Stomach (tissue), 8 donors: ENCODE measurements at regions not wholly inside any gene's neighbourhood (a gene's known extent, or its start where the extent isn't known, plus 50 kb on each side); places are given as distances from the start of the nearest gene placed in this dataset.

ENCODE experiments used
- DNase-seq, 2 donors: peaks; one replicate each; pipeline versions ENCODE4 v3.0.0 to v3.0.0-alpha.2; 2013 to 2019
- H3K27ac ChIP-seq, 5 donors: fragments of 200-600 bp in 4 of 5; sonication (generic) in 4 of 5; one replicate each; pipeline ENCODE4 v1.5.1; 2013 to 2019; ENCODE audit warnings: mild to moderate bottlenecking in 1 of 5, moderate library complexity in 1 of 5
- H3K27me3 ChIP-seq, 3 donors: fragments of 200-600 bp; sonication (generic); one replicate each; pipeline ENCODE4 v1.5.1; 2017 to 2019; ENCODE audit warnings: mixed run types in 1 of 3
- H3K36me3 ChIP-seq, 4 donors: fragments of 200-600 bp; sonication (generic); 1 replicate in 3 of 4; 2 replicates in 1 of 4; pipeline ENCODE4 v1.5.1; 2016 to 2019
- H3K4me1 ChIP-seq, 4 donors: fragments of 200-600 bp; sonication (generic); one replicate each; pipeline ENCODE4 v1.5.1; 2016 to 2019
- H3K4me3 ChIP-seq, 4 donors: fragments of 200-600 bp; sonication (generic) in 3 of 4; one replicate each; pipeline ENCODE4 v1.5.1; 2016 to 2019; ENCODE audit warnings: mild to moderate bottlenecking in 1 of 4
- H3K9me3 ChIP-seq, 4 donors: fragments of 200-600 bp; sonication (generic); one replicate each; pipeline ENCODE4 v1.5.1; 2016 to 2019
- CTCF ChIP-seq, 7 experiments: fragments of 450-650 bp in 4 of 7; fragments of 200-600 bp in 3 of 7; sonication (generic) in 3 of 7; IDR thresholded peaks; one replicate each; pipeline ENCODE4 v1.5.1; 2016 to 2019; ENCODE audit warnings: antibody characterized with exemption in 7 of 7, control low read depth in 2 of 7, mild to moderate bottlenecking in 1 of 7
- EP300 ChIP-seq: sonication (generic); formaldehyde crosslinking; IDR thresholded peaks from one replicate; pipeline ENCODE4 v1.6.1; 2017; ENCODE audit warnings: antibody characterized with exemption
- POLR2A ChIP-seq, 4 donors: fragments of 450-650 bp; IDR thresholded peaks; one replicate each; pipeline ENCODE4 v1.6.1; 2016; ENCODE audit warnings: antibody characterized with exemption in 4 of 4, control low read depth in 2 of 4, mild to moderate bottlenecking in 1 of 4, moderate library complexity in 1 of 4
- POLR2AphosphoS5 ChIP-seq, 3 donors: sonication (generic); formaldehyde crosslinking; IDR thresholded peaks; one replicate each; pipeline ENCODE4 v1.6.1; 2016; ENCODE audit warnings: antibody characterized with exemption in 3 of 3
- WGBS, 5 donors: extraction: QIAGEN DNeasy Blood & Tissue Kit in 3 of 5; methylation state at CpG; one replicate each; pipeline versions ENCODE4 v1.1.5 to v1.1.7; 2013 to 2018; 5-methylcytosine and 5-hydroxymethylcytosine counted together
- intact Hi-C: fragments of 100-400 bp; cut with DNase I; formaldehyde crosslinking; loops from one replicate; pipeline ENCODE4 v1.15.1; 2023; ENCODE audit warnings: low total_unique reads
- donor health status: healthy with polysubstance abuse.
- donor health status: Bipolar disorder and iron deficiency.
- donor health status: healthy.

DNA sequence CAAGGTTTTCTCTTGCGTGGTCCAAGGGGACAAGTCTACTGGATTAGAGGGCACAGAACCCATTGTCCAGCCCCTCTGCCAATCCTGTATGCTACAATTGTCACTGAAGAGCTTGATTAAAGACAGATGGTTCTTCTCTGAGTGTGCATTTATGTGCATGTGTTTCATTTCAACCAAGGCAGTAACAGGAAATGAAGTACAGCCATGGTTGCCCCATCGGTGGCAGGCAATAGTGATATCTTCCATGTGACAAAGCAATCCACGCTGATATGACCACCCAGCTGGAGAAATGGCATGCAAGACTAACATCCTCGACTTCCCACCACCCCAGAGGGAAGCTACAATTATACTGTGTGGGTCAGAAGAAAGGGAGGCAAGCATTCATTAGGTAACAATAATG is 85.5 kb downstream of the UNC5CL start:
- Histone ChIP-seq H3K27me3 (peaks cover 0 to 5% (median 0%) of the 10 kb centered on the region in 3 donors), H3K36me3 (no peaks in the 10 kb centered on the region), H3K27ac (no peak overlapping the region), H3K9me3 (no peaks in the 10 kb centered on the region), H3K4me1 (peaks cover 0 to 4% (median 0%) of the 10 kb centered on the region in 4 donors), H3K4me3 (no peak overlapping the region)
- TF ChIP-seq CTCF (IDR thresholded peaks at IDR 0.05) (no peak), POLR2A (IDR thresholded peaks at IDR 0.05) (no peak), POLR2AphosphoS5 (IDR thresholded peaks at IDR 0.05) (no peak), EP300 (no peak)
- DNase-seq: no peak
- intact Hi-C loops: no loop called here
- 58 to 74% (median 62%) methylated on average over 4 of the region's 4 CpGs for WGBS, 5 donors

- H3K4me3 ChIP-seq: no peak overlapping the region
- no peak for TF ChIP-seq POLR2A (IDR thresholded peaks at IDR 0.05)
- no peak for TF ChIP-seq EP300
- no peak for TF ChIP-seq CTCF (IDR thresholded peaks at IDR 0.05)
- TF ChIP-seq POLR2AphosphoS5 (IDR thresholded peaks at IDR 0.05): no peak
- H3K4me1 ChIP-seq: peaks cover 0 to 5% (median 0%) of the 10 kb centered on the region in 4 donors
- intact Hi-C loops: no loop called here
- H3K27me3 ChIP-seq: peaks cover 0 to 5% (median 0%) of the 10 kb centered on the region in 3 donors
- DNase-seq: no peak
- H3K36me3 ChIP-seq: no peaks in the 10 kb centered on the region
- H3K27ac ChIP-seq: no peak overlapping the region
- WGBS, 5 donors: 72 to 82% (median 76%) methylated on average over 7 of the region's 7 CpGs
- no peaks in the 10 kb centered on the region for H3K9me3 ChIP-seq
Observed at GRCh38 chr6:40950986-40951698, 87.9 kb downstream of the UNC5CL start.

DNA sequence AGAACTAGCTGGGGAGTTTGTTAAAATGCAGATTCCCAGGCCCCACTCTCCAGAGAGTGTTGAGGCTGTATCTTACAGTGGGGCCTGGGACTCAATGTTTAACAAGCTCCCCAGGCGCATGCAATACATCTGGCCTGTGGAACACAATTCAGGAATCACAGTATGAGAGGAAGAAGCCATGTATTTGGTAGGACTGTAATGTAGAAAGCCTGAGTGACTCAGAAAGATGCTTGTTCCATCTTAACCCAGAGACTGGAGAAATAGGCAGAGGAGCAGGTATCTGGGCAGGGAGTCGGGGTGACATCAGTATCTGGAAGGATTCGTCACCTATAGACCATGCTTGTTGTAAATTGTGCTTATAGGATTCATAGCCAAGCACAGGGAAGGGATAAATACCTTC is 90.5 kb downstream of the UNC5CL start:
- Histone ChIP-seq H3K9me3 (no peaks in the 10 kb centered on the region), H3K4me3 (no peak overlapping the region), H3K27ac (no peak overlapping the region), H3K4me1 (peaks cover 0 to 5% (median 0%) of the 10 kb centered on the region in 4 donors), H3K27me3 (peaks cover 0 to 3% (median 0%) of the 10 kb centered on the region in 3 donors), H3K36me3 (no peaks in the 10 kb centered on the region)
- 87 to 97% (median 90%) methylated on average over 3 of the region's 3 CpGs for WGBS, 5 donors
- intact Hi-C loops: no loop called here
- no peak for TF ChIP-seq POLR2AphosphoS5 (IDR thresholded peaks at IDR 0.05)
- no peak for TF ChIP-seq CTCF (IDR thresholded peaks at IDR 0.05)
- no peak for TF ChIP-seq POLR2A (IDR thresholded peaks at IDR 0.05)
- TF ChIP-seq EP300: no peak
- no peak for DNase-seq

DNA sequence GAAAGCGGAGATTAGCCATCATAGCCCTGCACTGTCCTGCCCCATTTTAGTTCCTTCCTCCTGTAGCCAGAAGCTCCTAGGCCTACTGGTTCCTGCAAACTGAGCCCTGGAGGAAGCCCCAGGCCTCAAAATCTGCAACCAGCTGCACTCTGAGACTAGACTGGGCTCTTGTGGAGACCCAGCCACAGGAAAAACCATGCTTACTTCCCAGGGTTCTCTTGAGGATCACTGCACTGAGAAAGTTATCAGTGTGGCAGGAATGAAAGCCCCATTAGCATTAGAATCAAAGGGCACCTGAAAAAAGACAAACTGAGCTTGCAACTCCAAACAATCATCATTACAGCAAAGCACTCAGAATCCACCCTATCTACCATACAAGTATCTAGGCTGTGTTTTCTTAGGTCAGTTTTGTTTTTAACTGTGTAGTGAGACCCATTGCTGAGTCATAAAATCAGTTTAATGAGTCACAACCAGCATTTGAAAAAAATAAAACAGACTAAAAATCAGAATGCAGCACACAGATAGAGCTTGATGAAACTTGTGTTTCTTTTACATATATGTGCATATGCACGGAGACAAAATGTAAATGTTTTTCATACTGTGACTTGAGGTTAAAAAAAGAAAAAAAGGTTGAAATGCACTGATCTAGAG is 91.0 kb downstream of the UNC5CL start:
- H3K9me3 ChIP-seq: no peaks in the 10 kb centered on the region
- H3K27ac ChIP-seq: peak overlapping the region in 1 of 5 donors; percentile 3
- H3K27me3 ChIP-seq: no peaks in the 10 kb centered on the region
- H3K4me3 ChIP-seq: no peak overlapping the region
- no peak for DNase-seq
- peaks cover 0 to 5% (median 0%) of the 10 kb centered on the region in 4 donors for H3K4me1 ChIP-seq
- intact Hi-C loops: no loop called here
- WGBS, 5 donors: 87 to 92% (median 88%) methylated on average over 2 of the region's 2 CpGs
- TF ChIP-seq EP300 (no peak), CTCF (IDR thresholded peaks at IDR 0.05) (no peak), POLR2AphosphoS5 (IDR thresholded peaks at IDR 0.05) (no peak), POLR2A (IDR thresholded peaks at IDR 0.05) (no peak)
- H3K36me3 ChIP-seq: no peaks in the 10 kb centered on the region
